ENCODE measurements at regions not wholly inside any gene's neighbourhood (a gene's known extent, or its start where the extent isn't known, plus 50 kb on each side); places are given as distances from the start of the nearest gene placed in this dataset.
"Not testable (repeated sequence)": the region's sequence is repeated elsewhere in the genome, so short reads cannot be mapped to it uniquely, and the experiment has no call there.

DNA sequence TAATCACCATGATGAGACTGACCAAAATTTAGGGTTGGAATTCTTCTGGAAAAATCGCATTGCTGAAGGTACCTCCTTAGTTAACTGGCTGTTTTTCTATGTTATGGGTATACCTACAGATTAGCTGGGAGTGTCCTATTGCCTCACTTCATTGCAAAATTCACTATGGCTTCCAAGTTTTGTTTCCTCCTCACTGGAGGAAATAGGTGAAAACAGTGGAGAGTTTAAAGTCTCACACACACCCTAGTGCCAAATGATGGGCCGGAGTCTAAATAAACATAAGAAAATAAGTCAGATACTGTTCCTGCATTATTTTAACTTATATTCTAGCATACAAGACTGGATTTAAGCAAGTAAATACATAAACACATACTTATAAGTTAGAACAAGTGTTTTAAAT is 98.2 kb downstream of the AHR start:
- DNase-seq: no peak

GRCh38 chr7:17401791-17402627 is 103.6 kb downstream of the AHR start:
- no peak for DNase-seq

DNA sequence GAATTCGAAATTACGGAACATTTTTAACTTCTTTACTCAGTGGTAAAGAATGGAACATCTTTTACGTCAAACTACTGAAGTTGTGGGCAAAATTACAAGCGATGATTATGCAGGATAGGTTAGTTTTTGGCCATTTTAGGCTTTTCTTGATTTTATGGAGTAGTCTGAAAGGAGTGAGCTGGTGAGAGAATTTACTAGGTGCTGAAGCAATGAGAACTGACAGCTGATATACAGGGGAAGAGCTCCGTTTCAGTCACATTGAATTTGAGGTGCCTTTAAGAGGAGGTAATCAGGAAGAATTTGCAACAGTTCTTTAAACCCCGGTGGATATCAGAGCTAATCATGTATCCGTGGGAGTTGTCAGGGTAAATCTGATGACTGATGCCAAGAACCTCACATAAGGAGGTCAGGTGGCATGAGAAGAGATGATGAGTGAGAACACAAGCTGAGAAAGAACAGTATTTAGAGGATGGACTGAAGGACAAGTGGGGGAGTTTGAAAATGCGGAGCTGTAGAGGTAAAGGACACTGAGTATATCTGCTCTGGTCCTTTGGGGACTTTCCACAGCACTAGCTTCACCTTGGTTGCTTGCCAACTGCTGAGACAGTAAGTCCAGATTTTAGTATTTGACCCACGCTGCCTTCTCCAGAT is 104.3 kb downstream of the AHR start:
- DNase-seq: peak; percentile 7

DNA sequence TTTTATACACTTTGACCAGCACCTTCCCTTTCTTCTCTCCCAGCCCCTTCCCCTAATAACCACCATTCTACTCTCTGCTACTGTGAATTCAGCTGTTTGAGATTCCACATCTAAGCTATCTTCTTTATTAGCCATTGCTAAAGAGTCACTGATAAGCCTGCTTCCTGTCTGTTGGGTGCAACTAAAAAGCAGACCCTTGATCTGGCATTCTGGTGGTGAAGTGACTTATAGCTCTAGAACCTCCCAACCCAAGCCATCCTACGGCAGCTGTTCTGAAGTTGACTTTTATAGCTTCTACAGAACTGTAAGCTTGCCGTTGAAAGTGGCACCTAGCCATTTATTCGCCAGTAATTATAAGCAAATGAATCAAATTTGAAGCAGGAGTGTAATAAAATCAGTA is 105.6 kb downstream of the AHR start:
- DNase-seq: no peak

DNA sequence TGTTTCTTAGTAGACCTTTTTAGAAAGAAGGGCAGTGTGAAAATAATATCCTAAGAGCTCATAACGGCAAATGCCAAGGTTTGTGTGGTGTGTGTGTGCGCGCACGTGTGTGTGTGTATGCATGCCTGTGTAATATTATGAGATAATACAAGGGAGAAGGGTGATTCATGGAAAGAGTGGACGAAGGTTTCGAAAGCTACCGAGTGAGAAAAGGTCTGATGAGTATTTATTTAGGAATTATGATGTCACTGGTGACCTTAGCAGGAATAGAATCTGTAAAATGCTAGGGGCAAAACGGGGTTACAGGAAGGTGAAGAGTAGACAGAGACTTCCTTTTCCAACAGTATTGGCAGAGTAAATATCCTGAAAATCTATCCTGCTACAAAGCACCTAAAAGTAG is 107.3 kb downstream of the AHR start:
- peak; percentile 90 for DNase-seq

DNA sequence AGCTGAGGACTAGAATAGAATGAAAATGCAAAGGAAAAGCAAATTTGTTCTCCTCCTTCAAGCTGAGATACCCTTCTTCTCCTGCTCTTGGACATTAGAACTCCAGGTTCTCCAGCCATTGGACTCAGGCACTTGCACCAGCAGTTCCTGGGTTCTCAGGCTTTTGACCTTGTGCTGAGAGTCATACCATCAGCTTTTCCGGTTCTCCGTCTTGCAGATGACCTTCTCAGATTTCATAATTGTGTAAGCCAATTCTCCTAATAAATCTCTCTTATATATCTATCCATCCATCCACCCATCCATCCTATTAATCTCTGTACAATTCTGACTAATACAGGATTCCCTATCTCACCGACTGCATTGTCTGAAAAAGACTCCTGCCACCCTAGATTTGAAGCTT is 108.3 kb downstream of the AHR start:
- peak; percentile 10 for DNase-seq

GRCh38 chr7:17407229-17407628 is 108.8 kb downstream of the AHR start:
- DNase-seq: no peak

GRCh38 chr7:17408245-17408903 is 109.9 kb downstream of the AHR start:
- DNase-seq: peak; percentile 38

DNA sequence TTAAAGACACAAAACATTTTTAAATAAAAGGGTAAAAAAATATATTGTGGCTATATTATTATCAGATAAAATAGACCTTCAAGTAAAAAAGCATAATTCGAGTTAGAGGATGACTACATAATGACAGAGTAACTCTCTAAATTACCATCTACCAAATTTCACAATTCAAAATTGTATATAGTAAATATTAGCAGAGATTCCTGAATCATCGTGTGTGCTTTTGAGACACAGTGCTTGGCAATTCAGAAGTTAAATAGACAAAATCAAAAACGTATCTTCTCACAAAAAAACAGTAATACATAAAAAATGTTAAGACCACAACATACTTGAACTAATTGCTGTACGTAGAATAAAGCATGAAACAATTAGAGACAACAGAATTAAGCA is 110.4 kb downstream of the AHR start:
- no peak for DNase-seq

- DNase-seq: no peak
Measured at GRCh38 chr7:17411922-17412321, 113.5 kb downstream of the AHR start.

- DNase-seq: no peak
Measured at GRCh38 chr7:17412883-17413282, 114.4 kb downstream of the AHR start.

- DNase-seq: no peak
Measured at GRCh38 chr7:17415955-17416354, 117.5 kb downstream of the AHR start.

- not testable (repeated sequence) for DNase-seq
Measured at GRCh38 chr7:17420308-17421015, 122.0 kb downstream of the AHR start.

GRCh38 chr7:17421941-17422340 is 123.5 kb downstream of the AHR start:
- no peak for DNase-seq

DNA sequence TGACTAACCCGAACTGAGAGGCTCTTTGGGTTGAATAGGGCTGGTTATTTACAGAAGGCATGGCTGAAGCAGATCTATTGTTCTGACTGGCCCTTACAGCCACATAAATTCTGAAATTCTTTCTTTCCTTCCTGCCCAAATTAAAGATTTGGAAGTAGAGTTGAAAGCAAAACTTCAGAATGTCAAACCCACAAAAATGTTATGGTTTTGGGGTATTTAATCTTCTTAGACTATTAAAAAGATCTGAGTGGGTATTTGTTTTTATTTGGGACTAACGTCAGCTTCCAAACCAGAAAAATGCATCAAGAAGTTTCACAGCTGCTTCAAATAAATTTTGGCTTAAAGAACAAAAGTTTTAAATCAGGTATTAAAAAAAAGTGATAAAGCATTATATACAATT is 124.5 kb downstream of the AHR start:
- no peak for DNase-seq

- no peak for DNase-seq
Measured at GRCh38 chr7:17427924-17428323, 129.5 kb downstream of the AHR start.

- no peak for DNase-seq
Measured at GRCh38 chr7:17429579-17429978, 131.1 kb downstream of the AHR start.

GRCh38 chr7:17432793-17433192 is 134.3 kb downstream of the AHR start:
- DNase-seq: peak; percentile 13

DNA sequence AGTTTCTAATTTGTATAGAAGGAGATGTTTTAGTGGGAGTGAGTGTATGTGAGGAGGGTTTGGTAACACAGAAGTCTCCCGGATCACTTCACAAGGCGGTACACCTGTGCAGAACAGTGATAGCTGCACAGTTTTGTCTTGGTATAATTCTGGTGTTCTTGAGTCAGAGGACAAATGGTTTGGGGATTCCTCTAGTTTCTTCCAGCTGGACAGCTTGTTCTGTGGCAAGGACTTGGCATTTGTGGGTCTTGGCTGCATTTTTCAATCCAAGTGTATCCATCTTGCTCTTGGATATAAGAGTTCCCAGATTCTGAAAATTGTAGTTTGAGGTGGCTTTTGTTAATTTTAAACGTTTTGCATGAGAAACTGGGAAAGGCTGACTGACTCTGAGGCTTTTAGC is 135.7 kb downstream of the AHR start:
- no peak for DNase-seq

- DNase-seq: peak; percentile 38
Measured at GRCh38 chr7:17434841-17435692, 136.6 kb downstream of the AHR start.

DNA sequence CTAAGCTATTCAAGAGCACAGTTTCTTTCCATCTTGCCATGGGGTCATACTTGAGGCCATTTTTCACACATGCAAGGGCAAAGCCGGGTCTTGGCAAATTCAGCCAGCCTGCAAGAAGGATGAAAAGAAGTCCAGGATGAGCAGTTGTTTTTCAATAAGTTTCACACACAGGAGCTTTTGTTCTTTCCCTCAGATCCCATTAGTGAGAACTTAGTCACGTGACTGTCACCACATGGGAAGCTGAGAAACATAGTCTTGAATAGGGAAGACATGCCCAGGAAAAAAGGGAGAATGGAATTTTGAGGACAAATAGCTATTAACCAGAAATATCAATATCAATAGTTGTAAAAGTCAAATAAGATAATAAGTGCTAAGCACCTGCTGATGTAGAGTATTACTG is 137.7 kb downstream of the AHR start:
- DNase-seq: no peak

GRCh38 chr7:17437586-17437985 is 139.1 kb downstream of the AHR start:
- DNase-seq: no peak
